HG03520 (cell line): ENCODE measurements at regions not wholly inside any gene's neighbourhood (a gene's known extent, or its start where the extent isn't known, plus 50 kb on each side); places are given as distances from the start of the nearest gene placed in this dataset.

ENCODE experiments used
- ATAC-seq: cut with Tn5 transposase; IDR thresholded peaks from one replicate; pipeline ENCODE4 v1.9.1; 2021; ENCODE audit warnings: mild to moderate bottlenecking, moderate library complexity; ENCODE audit not compliant: unreplicated experiment

DNA sequence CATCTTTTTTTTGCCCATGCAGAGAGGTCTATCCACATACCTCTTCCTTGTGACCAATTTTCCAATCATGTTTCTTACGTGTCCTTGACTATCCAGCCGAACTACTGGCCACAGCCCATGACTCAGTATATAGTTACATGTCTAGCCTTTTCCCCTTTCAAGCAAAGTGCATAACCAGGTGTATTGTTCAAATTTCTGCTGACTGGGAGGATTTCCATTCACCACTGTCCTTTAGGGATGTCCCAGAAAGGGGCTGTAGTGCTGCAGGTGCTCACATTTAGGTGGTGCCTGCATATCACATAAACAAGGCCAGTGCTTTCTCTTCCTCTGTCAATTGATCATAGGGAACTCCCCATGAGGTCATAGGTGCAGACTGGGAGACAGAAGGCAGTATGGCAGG lies 69.4 kb upstream of the ALDH1A3 start:
- ATAC-seq = no peak

- ATAC-seq = no peak
These were observed 68.8 kb upstream of the ALDH1A3 start for GRCh38 chr15:100810831-100811230.

DNA sequence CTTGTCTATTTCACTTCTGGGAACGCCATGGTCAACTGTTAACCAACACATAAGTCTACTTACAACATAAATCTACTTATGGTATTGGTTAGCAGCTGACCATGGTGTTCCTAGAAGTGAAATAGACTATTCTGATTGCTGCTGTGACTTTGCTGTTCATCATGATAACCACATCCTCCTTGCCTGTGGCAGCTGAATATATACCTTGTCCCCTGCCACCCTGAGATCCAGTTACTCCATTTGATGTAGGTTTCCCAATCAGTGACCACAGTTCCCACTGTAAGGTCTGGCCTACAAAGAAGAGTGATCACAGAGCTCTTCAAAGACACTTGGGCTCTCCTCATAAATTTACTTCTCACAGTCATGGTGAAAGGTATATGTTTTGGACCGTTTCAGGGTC lies 66.8 kb upstream of the ALDH1A3 start:
- ATAC-seq = no peak

- no peak for ATAC-seq
These were observed 60.7 kb upstream of the ALDH1A3 start for GRCh38 chr15:100818927-100819326.

DNA sequence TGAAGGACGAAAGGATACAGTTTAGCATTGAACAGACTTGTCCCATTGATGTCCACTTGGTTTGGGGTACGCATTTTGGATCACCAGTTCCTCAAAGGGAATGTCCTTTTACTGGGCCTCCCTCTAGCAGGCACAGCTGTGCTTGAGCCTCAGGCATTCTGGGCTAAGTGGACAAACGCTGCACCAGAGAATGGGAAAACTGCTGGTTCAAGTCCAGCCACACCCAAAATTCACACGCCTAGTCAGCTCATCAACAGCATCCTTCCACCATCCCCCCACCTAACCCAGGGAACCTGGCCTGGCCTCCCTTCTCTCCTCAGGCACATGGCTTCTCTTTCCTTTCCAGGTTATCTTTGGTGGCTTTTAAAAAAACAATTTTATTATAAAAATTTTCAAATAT lies 59.1 kb upstream of the ALDH1A3 start:
- no peak for ATAC-seq

DNA sequence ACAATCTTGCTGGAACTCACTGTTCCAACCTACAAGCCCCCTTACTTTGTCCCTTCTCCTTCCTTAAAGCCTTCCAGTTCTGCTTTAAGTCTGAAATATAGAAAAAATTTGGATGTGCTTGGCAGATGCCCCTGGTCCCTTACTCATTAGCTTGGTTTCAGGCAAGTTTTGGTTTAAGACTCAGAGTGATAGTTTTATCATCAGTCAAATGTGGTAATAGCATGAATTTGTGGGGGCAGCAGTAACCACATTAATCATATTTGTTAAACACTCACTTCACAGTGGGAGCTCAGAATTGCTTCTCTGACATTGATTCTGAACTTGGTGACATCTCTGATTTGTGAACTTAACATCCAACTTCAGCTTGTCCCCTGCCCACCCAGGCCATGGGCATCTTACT lies 58.3 kb upstream of the ALDH1A3 start:
- no peak for ATAC-seq

DNA sequence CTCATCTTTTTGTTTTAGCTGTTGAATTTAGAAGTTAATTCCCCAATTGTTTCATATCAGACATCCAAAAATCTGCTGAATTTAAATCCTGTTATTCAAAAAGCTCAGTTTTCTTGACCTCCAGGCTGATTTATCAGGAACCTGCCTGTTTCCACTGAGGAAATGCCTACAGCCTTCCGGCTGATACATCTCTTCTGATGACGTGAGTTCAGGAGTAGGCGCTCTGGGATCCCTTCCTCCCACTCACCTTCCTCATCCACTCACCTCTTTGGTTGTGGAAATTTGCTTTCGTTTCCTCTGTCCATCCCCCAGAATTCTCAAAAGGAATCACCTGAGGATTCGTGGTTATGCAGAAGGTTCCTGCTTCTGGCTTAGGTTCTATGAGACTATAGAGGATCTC lies 55.4 kb upstream of the ALDH1A3 start:
- no peak for ATAC-seq

GRCh38 chr15:100829457-100829856 lies 50.2 kb upstream of the ALDH1A3 start:
- no peak for ATAC-seq
